CD4-positive, alpha-beta T cell treated with Interleukin-4 for 4 hours (primary cell): ENCODE measurements at regions not wholly inside any gene's neighbourhood (a gene's known extent, or its start where the extent isn't known, plus 50 kb on each side); places are given as distances from the start of the nearest gene placed in this dataset.
"Not testable (repeated sequence)": the region's sequence is repeated elsewhere in the genome, so short reads cannot be mapped to it uniquely, and the experiment has no call there.

ENCODE experiments used
- DNase-seq: peaks from one replicate; pipeline ENCODE4 v3.0.0-alpha.2; 2020

- no peak for DNase-seq
Measured at GRCh38 chr10:94131885-94132284, 138.2 kb downstream of the PLCE1 start.

- no peak for DNase-seq
Measured at GRCh38 chr10:94133239-94133638, 139.5 kb downstream of the PLCE1 start.

GRCh38 chr10:94137747-94138146 lies 144.0 kb downstream of the PLCE1 start:
- no peak for DNase-seq

- no peak for DNase-seq
Measured at GRCh38 chr10:94138391-94138790, 144.7 kb downstream of the PLCE1 start.

GRCh38 chr10:94143261-94143660 lies 149.5 kb downstream of the PLCE1 start:
- no peak for DNase-seq

GRCh38 chr10:94146313-94146712 lies 152.6 kb downstream of the PLCE1 start:
- DNase-seq, result no peak

- DNase-seq, result no peak
Measured at GRCh38 chr10:94146746-94147145, 153.0 kb downstream of the PLCE1 start.

GRCh38 chr10:94149702-94150101 lies 156.0 kb downstream of the PLCE1 start:
- no peak for DNase-seq

GRCh38 chr10:94150541-94151184 lies 156.9 kb downstream of the PLCE1 start:
- no peak for DNase-seq

GRCh38 chr10:94155722-94156271 lies 162.1 kb downstream of the PLCE1 start:
- no peak for DNase-seq

GRCh38 chr10:94156453-94156852 lies 162.7 kb downstream of the PLCE1 start:
- no peak for DNase-seq

GRCh38 chr10:94165158-94165611 lies 171.5 kb downstream of the PLCE1 start:
- not testable (repeated sequence) for DNase-seq

GRCh38 chr10:94172332-94172731 lies 178.6 kb downstream of the PLCE1 start:
- no peak for DNase-seq

GRCh38 chr10:94173594-94173993 lies 179.9 kb downstream of the PLCE1 start:
- DNase-seq, result no peak

GRCh38 chr10:94174838-94175237 lies 181.1 kb downstream of the PLCE1 start:
- DNase-seq, result no peak

GRCh38 chr10:94178475-94179253 lies 184.1 kb downstream of the NOC3L start:
- no peak for DNase-seq

- no peak for DNase-seq
Measured at GRCh38 chr10:94180576-94180975, 182.2 kb downstream of the NOC3L start.

- no peak for DNase-seq
Measured at GRCh38 chr10:94183666-94184264, 179.0 kb downstream of the NOC3L start.

GRCh38 chr10:94186722-94187121 lies 176.0 kb downstream of the NOC3L start:
- no peak for DNase-seq

- no peak for DNase-seq
Measured at GRCh38 chr10:94192333-94192732, 170.4 kb downstream of the NOC3L start.

GRCh38 chr10:94192974-94193373 lies 169.8 kb downstream of the NOC3L start:
- no peak for DNase-seq

- DNase-seq, result no peak
Measured at GRCh38 chr10:94193466-94193924, 169.2 kb downstream of the NOC3L start.

GRCh38 chr10:94194256-94194655 lies 168.5 kb downstream of the NOC3L start:
- no peak for DNase-seq

GRCh38 chr10:94197241-94197640 lies 165.5 kb downstream of the NOC3L start:
- DNase-seq, result no peak
